Transverse colon (tissue), 4 donors: ENCODE measurements at regions not wholly inside any gene's neighbourhood (a gene's known extent, or its start where the extent isn't known, plus 50 kb on each side); places are given as distances from the start of the nearest gene placed in this dataset.

Experiments
- DNase-seq: peaks from one replicate; pipeline ENCODE4 v3.0.0-alpha.2; 2019
- H3K27ac ChIP-seq, 4 donors: fragments of 200-600 bp; sonication (generic); 2 replicates each; pipeline ENCODE4 v1.5.1; 2016 to 2018; ENCODE audit warnings: inconsistent platforms in 4 of 4
- H3K27me3 ChIP-seq: fragments of 200-600 bp; sonication (generic); 2 replicates; pipeline ENCODE4 v1.5.1; 2017; ENCODE audit warnings: inconsistent platforms
- H3K36me3 ChIP-seq, 4 donors: fragments of 200-600 bp; sonication (generic); 2 replicates each; pipeline ENCODE4 v1.5.1; 2017 to 2019; ENCODE audit warnings: inconsistent platforms in 4 of 4
- H3K4me1 ChIP-seq, 4 donors: fragments of 200-600 bp; sonication (generic); 2 replicates each; pipeline ENCODE4 v1.5.1; 2017 to 2020; ENCODE audit warnings: inconsistent platforms in 4 of 4
- H3K4me3 ChIP-seq, 4 donors: fragments of 200-600 bp; sonication (generic); 1 replicate in 1 of 4; 2 replicates in 3 of 4; pipeline versions ENCODE4 v1.5.1 to v1.6.1; 2017 to 2019; ENCODE audit warnings: inconsistent platforms in 4 of 4
- H3K9me3 ChIP-seq, 2 donors: fragments of 200-600 bp; sonication (generic); 2 replicates each; pipeline ENCODE4 v1.5.1; 2017 to 2019; ENCODE audit warnings: inconsistent platforms in 2 of 2
- EP300 ChIP-seq: sonication (generic); formaldehyde crosslinking; IDR thresholded peaks from one replicate; pipeline ENCODE4 v1.6.1; 2017; ENCODE audit warnings: antibody characterized with exemption, low read depth
- POLR2A ChIP-seq: fragments of 450-650 bp; IDR thresholded peaks from one replicate; pipeline ENCODE4 v1.6.1; 2016; ENCODE audit warnings: antibody characterized with exemption, mild to moderate bottlenecking, moderate library complexity
- POLR2AphosphoS5 ChIP-seq, 3 donors: sonication (generic); formaldehyde crosslinking; IDR thresholded peaks; one replicate each; pipeline ENCODE4 v1.6.1; 2016; ENCODE audit warnings: antibody characterized with exemption in 3 of 3
- WGBS, 2 donors: methylation state at CpG; one replicate each; pipeline ENCODE4 v1.1.5; 2018; ENCODE audit warnings: low coverage in 1 of 2; 5-methylcytosine and 5-hydroxymethylcytosine counted together
- in situ Hi-C, 4 donors: fragments of 200-750 bp; cut with MboI; loops; one replicate each; pipeline versions ENCODE4 v1.15.0 to v1.15.1; 2017; ENCODE audit warnings: low sequenced_read_pairs in 3 of 4, low pct_ligation_motif_present in 1 of 4, low pct_unique_long_range_greater_than_20kb in 1 of 4
- intact Hi-C: fragments of 100-400 bp; cut with DNase I; formaldehyde crosslinking; loops from one replicate; pipeline ENCODE4 v1.15.1; 2023; ENCODE audit warnings: low total_unique reads
- TF ChIP-seq, protein P1 (sequence below), 5 experiments: fragments of 200-600 bp in 3 of 5; fragments of 450-650 bp in 2 of 5; sonication (generic) in 3 of 5; IDR thresholded peaks; 1 replicate in 2 of 5; 2 replicates in 3 of 5; pipeline ENCODE4 v1.5.1; 2016 to 2017; ENCODE audit warnings: antibody characterized with exemption in 5 of 5, inconsistent platforms in 3 of 5, mild to moderate bottlenecking in 2 of 5, moderate library complexity in 1 of 5

DNA sequence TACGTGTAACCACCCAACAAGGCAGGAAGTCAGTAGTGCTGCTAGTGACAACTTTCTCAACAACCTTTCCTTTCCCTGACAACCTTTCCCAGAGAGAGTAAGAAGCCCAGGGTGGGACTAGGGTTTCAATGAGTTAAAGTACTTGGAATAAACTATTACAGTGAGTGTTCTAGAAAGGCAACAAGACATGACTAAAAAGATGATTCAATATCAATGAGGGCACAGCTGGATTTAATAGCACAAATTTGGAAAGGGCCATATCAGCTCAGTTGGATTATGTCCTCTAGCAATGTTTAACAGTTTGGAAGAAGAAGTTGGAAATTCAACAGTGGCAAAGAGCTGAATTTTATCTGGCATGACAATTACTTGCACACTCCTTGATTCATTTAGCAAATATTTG lies 90.4 kb upstream of the GRIN2B start:
- in situ Hi-C loops (no loop called here), intact Hi-C loops (no loop called here)
- TF ChIP-seq, protein P1, sequence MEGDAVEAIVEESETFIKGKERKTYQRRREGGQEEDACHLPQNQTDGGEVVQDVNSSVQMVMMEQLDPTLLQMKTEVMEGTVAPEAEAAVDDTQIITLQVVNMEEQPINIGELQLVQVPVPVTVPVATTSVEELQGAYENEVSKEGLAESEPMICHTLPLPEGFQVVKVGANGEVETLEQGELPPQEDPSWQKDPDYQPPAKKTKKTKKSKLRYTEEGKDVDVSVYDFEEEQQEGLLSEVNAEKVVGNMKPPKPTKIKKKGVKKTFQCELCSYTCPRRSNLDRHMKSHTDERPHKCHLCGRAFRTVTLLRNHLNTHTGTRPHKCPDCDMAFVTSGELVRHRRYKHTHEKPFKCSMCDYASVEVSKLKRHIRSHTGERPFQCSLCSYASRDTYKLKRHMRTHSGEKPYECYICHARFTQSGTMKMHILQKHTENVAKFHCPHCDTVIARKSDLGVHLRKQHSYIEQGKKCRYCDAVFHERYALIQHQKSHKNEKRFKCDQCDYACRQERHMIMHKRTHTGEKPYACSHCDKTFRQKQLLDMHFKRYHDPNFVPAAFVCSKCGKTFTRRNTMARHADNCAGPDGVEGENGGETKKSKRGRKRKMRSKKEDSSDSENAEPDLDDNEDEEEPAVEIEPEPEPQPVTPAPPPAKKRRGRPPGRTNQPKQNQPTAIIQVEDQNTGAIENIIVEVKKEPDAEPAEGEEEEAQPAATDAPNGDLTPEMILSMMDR (IDR thresholded peaks at IDR 0.05) = no peak
- TF ChIP-seq POLR2A (no peak), POLR2AphosphoS5 (IDR thresholded peaks at IDR 0.05) (no peak), EP300 (no peak)
- 20 to 53% methylated on average over 1 of the region's 1 CpG for WGBS, 2 donors
- Histone ChIP-seq H3K4me1 (peaks cover 0 to 18% (median 6%) of the 10 kb centered on the region in 4 donors), H3K27me3 (no peaks in the 10 kb centered on the region), H3K36me3 (no peaks in the 10 kb centered on the region), H3K27ac (no peak overlapping the region), H3K9me3 (peaks cover 0 to under 1% of the 10 kb centered on the region in 2 donors), H3K4me3 (no peak overlapping the region)
- no peak for DNase-seq

DNA sequence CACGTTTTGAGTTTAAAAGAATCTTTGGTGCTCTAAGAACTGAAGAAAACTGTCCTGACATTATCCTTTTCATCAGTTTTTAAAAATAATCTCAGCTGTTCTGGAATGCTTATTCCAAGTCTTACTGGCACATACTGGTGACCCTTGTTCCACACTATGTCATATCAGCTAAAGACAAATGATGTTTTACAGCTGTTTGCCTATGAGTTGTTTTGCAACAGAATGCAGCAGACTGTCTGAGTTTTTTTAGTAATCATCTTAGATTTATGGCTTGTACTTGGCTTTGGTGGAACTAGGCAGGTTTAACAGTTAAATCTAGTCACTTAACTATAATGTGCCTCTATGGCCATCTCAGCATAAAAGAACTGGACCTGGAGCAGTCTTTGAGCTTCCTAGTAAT lies 91.6 kb upstream of the GRIN2B start:
- Histone ChIP-seq H3K27me3 (no peaks in the 10 kb centered on the region), H3K4me3 (no peak overlapping the region), H3K27ac (peak overlapping the region in 1 of 4 donors; percentile 9), H3K4me1 (peaks cover 0 to 18% (median 6%) of the 10 kb centered on the region in 4 donors), H3K9me3 (peaks cover 0 to 8% of the 10 kb centered on the region in 2 donors), H3K36me3 (no peaks in the 10 kb centered on the region)
- 10 to 30% methylated on average over 1 of the region's 1 CpG for WGBS, 2 donors
- intact Hi-C loops = no loop called here
- in situ Hi-C loops = no loop called here
- DNase-seq = no peak
- peak in 1 of 3 donors; percentile 7 for TF ChIP-seq POLR2AphosphoS5 (IDR thresholded peaks at IDR 0.05)
- TF ChIP-seq, protein P1 (IDR thresholded peaks at IDR 0.05) = no peak

DNA sequence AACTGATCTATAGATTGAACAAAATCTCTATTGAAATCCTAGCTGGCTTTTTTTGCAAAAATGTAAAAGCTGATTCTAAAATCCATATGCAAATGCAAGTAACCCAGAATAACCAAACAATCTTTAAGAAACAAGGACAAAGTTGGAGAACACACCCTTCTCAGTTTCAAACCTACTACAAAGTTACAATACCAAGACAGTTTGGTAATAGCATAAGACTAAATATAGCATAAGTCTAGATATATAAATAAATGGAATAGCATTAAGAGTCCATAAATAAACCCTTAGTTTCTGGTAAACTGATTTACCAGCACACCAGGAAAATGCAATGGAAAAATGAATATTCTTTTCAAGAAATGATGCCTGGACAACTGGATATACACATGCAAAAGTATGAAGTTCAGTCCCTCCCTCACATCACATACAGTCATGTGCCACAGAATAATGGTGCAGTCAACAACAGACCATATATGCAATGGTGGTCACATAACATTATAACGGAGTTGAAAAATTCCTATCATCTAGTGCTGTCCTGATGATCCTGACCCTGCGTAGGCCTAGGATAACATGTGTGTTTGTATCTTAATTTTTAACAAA lies 94.5 kb upstream of the GRIN2B start:
- 46 to 100% methylated on average over 2 of the region's 2 CpGs for WGBS, 2 donors
- in situ Hi-C loops = no loop called here
- TF ChIP-seq, protein P1 (IDR thresholded peaks at IDR 0.05) = no peak
- TF ChIP-seq POLR2AphosphoS5 (IDR thresholded peaks at IDR 0.05) (no peak), POLR2A (no peak), EP300 (no peak)
- Histone ChIP-seq H3K36me3 (no peaks in the 10 kb centered on the region), H3K4me3 (no peak overlapping the region), H3K27ac (no peak overlapping the region), H3K27me3 (no peaks in the 10 kb centered on the region), H3K4me1 (peaks cover 0 to 16% (median 6%) of the 10 kb centered on the region in 4 donors), H3K9me3 (peaks cover 0 to 8% of the 10 kb centered on the region in 2 donors)
- DNase-seq = no peak
- intact Hi-C loops = no loop called here

DNA sequence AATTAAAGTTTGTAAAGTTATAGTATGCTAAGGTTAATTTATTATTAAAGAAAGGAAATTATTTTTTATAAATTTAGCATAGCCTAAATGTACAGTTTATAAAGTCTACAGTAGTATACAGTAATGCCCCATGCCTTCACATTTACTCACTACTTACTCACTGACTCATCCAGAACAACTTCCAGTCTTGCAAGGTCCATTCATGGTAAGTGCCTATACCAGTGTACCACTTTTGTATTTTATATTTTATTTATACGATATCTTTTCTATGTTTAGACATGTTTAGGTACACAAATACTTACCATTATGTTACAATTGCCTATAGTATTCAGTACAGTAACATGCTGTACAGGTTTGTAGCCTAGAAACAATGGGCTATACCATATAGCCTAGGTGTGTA lies 95.1 kb upstream of the GRIN2B start:
- Histone ChIP-seq H3K36me3 (no peaks in the 10 kb centered on the region), H3K27ac (no peak overlapping the region), H3K4me3 (no peak overlapping the region), H3K4me1 (peaks cover 0 to 16% (median 6%) of the 10 kb centered on the region in 4 donors), H3K27me3 (no peaks in the 10 kb centered on the region), H3K9me3 (peaks cover 0 to 8% of the 10 kb centered on the region in 2 donors)
- 75 to 87% methylated on average over 1 of the region's 1 CpG for WGBS, 2 donors
- intact Hi-C loops (no loop called here), in situ Hi-C loops (no loop called here)
- no peak for DNase-seq
- TF ChIP-seq POLR2AphosphoS5 (IDR thresholded peaks at IDR 0.05) (no peak), EP300 (no peak), POLR2A (no peak)
- TF ChIP-seq, protein P1 (IDR thresholded peaks at IDR 0.05) = no peak
